ENCODE measurements at regions not wholly inside any gene's neighbourhood (a gene's known extent, or its start where the extent isn't known, plus 50 kb on each side); places are given as distances from the start of the nearest gene placed in this dataset.

DNA sequence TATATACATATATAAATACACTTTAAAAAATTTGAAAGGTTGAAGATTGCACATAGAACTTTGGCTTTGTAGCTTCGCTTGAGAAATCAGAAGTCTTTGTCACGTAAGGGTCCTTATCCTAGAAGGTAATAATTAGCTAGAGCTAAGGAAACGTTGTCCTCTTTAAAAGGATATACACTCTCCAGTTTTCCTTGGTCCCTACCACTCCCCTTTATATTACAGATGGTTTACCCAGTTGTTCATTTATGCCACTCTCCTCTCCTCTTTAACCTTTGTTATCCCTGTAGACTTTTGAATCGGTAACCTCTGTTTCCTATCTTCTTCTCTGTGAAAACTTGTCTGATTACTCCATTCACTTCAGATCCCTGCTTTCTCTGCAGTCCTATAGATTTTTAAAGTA lies 1101.0 kb upstream of the SEMA6A start:
- Mint-ChIP-seq H3K27me3 (ENCODE audit: low read depth) (no peaks in the 10 kb centered on the region), H3K36me3 (ENCODE audit: low read depth) (no peaks in the 10 kb centered on the region), H3K27ac (ENCODE audit: unreplicated experiment) (no peak overlapping the region), H3K9me3 (no peaks in the 10 kb centered on the region), H3K4me1 (no peaks in the 10 kb centered on the region), H3K4me3 (no peak overlapping the region)
- TF ChIP-seq, protein P1, sequence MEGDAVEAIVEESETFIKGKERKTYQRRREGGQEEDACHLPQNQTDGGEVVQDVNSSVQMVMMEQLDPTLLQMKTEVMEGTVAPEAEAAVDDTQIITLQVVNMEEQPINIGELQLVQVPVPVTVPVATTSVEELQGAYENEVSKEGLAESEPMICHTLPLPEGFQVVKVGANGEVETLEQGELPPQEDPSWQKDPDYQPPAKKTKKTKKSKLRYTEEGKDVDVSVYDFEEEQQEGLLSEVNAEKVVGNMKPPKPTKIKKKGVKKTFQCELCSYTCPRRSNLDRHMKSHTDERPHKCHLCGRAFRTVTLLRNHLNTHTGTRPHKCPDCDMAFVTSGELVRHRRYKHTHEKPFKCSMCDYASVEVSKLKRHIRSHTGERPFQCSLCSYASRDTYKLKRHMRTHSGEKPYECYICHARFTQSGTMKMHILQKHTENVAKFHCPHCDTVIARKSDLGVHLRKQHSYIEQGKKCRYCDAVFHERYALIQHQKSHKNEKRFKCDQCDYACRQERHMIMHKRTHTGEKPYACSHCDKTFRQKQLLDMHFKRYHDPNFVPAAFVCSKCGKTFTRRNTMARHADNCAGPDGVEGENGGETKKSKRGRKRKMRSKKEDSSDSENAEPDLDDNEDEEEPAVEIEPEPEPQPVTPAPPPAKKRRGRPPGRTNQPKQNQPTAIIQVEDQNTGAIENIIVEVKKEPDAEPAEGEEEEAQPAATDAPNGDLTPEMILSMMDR (conservative IDR thresholded peaks at IDR 0.05), result no peak
- no peak for DNase-seq (ENCODE audit: low read depth, low spot score)

DNA sequence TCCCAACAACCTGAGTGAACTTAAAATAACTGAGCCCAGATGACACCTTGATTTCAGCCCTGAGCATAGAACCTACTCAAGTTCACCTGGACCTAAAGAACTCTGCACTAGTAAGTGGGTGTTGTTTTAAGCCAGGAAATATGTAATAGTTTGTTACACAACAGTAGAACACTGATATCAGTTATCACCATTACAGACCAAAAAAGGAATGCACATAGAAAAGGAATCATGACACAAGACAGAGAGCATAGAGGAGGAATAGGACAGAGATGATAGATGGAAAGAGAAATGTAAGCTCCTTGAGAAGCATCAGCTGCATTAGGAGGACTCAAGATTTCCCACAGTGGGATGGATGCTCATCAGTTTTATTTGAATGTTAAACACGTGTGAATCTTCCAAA lies 1096.9 kb upstream of the SEMA6A start:
- H3K4me1 Mint-ChIP-seq, result peaks cover 7% of the 10 kb centered on the region
- no peak overlapping the region for H3K4me3 Mint-ChIP-seq
- no peak overlapping the region for H3K27ac Mint-ChIP-seq (ENCODE audit: unreplicated experiment)
- H3K9me3 Mint-ChIP-seq, result no peaks in the 10 kb centered on the region
- DNase-seq (ENCODE audit: low read depth, low spot score), result no peak
- no peaks in the 10 kb centered on the region for H3K36me3 Mint-ChIP-seq (ENCODE audit: low read depth)
- no peaks in the 10 kb centered on the region for H3K27me3 Mint-ChIP-seq (ENCODE audit: low read depth)
- TF ChIP-seq, protein P1 (conservative IDR thresholded peaks at IDR 0.05), result no peak

DNA sequence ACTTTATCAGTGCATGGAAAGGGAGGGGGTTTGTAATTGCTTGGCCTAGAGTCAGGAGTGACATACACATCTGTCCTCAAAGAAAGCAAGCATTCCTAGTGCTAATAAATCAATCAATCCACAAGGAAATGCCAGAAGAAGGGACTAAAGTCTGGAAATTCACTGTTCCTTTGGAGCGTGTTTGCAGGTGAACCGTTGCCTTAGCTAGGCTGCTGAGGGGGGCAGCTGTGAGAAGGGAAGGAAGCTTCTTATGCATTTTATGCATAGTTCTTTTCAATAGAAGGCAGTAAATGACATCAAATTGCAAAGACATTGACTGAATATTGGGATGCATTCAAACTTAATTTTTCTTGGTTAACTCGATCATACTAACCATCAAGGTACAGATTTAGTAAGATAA lies 1092.5 kb upstream of the SEMA6A start:
- H3K9me3 Mint-ChIP-seq, result peaks cover 2% of the 10 kb centered on the region
- H3K27ac Mint-ChIP-seq (ENCODE audit: unreplicated experiment), result peak overlapping the region; percentile 24
- TF ChIP-seq, protein P1 (conservative IDR thresholded peaks at IDR 0.05), result no peak
- H3K27me3 Mint-ChIP-seq (ENCODE audit: low read depth), result no peaks in the 10 kb centered on the region
- DNase-seq (ENCODE audit: low read depth, low spot score), result no peak
- peaks cover 2% of the 10 kb centered on the region for H3K36me3 Mint-ChIP-seq (ENCODE audit: low read depth)
- H3K4me1 Mint-ChIP-seq, result peaks cover 13% of the 10 kb centered on the region
- H3K4me3 Mint-ChIP-seq, result no peak overlapping the region

DNA sequence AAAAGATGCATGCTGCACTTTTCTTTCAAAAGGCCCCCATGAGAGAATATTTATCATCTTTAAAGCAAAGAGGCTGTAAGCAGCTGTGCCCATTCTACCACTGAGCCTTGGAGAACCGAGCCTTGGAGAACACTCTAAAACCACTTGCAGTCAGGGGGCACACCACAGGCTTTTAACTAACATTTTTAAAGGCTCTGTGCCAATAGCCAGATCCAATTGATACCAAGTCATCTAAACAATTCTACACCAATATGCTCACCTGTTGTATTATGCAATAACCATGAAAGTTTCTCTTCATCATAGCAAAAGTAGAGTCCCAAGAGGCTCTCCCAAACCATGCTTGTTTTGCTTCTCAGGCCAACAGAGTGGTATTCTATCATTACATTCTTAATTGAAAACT lies 1090.5 kb upstream of the SEMA6A start:
- Mint-ChIP-seq H3K4me1 (peaks cover 13% of the 10 kb centered on the region), H3K9me3 (peaks cover 2% of the 10 kb centered on the region), H3K36me3 (ENCODE audit: low read depth) (peaks cover 2% of the 10 kb centered on the region), H3K27ac (ENCODE audit: unreplicated experiment) (no peak overlapping the region), H3K27me3 (ENCODE audit: low read depth) (no peaks in the 10 kb centered on the region), H3K4me3 (no peak overlapping the region)
- DNase-seq (ENCODE audit: low read depth, low spot score), result no peak
- TF ChIP-seq, protein P1 (conservative IDR thresholded peaks at IDR 0.05), result no peak

DNA sequence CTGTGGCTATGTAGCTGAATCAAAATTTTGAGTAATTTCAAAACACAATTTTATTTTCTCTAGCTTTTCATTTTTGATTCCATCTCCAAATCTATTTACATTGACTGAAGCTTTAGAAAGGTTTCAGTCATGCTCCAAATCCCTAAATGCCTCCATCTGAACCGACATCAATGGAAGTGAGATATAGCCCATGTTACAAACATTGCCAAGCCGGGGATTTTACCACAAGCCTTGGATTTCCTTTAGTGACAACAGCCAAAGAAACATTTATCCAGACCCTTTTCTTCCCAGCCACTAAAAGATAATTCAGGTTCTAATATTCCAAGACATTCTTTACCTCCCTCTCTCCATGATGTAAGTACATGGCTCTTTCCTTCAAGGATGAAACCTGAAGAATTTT lies 1087.7 kb upstream of the SEMA6A start:
- H3K4me3 Mint-ChIP-seq, result no peak overlapping the region
- DNase-seq (ENCODE audit: low read depth, low spot score), result no peak
- H3K27ac Mint-ChIP-seq (ENCODE audit: unreplicated experiment), result no peak overlapping the region
- H3K4me1 Mint-ChIP-seq, result peaks cover 13% of the 10 kb centered on the region
- TF ChIP-seq, protein P1 (conservative IDR thresholded peaks at IDR 0.05), result no peak
- no peaks in the 10 kb centered on the region for H3K27me3 Mint-ChIP-seq (ENCODE audit: low read depth)
- peaks cover 2% of the 10 kb centered on the region for H3K36me3 Mint-ChIP-seq (ENCODE audit: low read depth)
- peaks cover 2% of the 10 kb centered on the region for H3K9me3 Mint-ChIP-seq

DNA sequence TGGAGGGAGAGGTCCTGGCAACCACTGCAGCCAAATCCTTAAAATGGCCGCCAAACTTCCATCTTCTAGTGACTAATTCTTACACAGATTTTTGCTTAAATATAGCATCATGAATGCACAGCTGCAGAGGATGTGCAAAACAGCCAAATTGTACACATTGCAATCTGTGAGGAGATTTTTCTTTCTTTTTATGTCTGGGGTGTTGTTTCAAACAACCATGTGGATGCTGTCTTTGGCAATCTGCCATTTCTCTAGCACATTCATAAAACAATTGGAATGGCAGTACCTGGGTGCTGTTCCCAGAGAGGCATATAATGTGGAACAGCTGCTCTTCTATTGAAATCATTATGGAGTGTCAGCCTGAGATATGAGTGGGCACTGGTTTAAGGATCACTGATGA lies 1082.9 kb upstream of the SEMA6A start:
- Mint-ChIP-seq H3K27me3 (ENCODE audit: low read depth) (no peaks in the 10 kb centered on the region), H3K27ac (ENCODE audit: unreplicated experiment) (no peak overlapping the region), H3K36me3 (ENCODE audit: low read depth) (no peaks in the 10 kb centered on the region), H3K4me3 (no peak overlapping the region), H3K9me3 (no peaks in the 10 kb centered on the region), H3K4me1 (no peaks in the 10 kb centered on the region)
- TF ChIP-seq, protein P1 (conservative IDR thresholded peaks at IDR 0.05), result no peak
- no peak for DNase-seq (ENCODE audit: low read depth, low spot score)

Data from neural crest cell (in vitro differentiated cells).